ENCODE measurements at regions not wholly inside any gene's neighbourhood (a gene's known extent, or its start where the extent isn't known, plus 50 kb on each side); places are given as distances from the start of the nearest gene placed in this dataset.

- DNase-seq, result no peak
These were observed 52.3 kb upstream of the FUT8 start for GRCh38 chr14:65360144-65360784.

- no peak for DNase-seq
These were observed 50.6 kb upstream of the FUT8 start for GRCh38 chr14:65361920-65362319.

All from stimulated activated naive CD4-positive, alpha-beta T cell (primary cell).